BE2C (cell line): ENCODE measurements at regions not wholly inside any gene's neighbourhood (a gene's known extent, or its start where the extent isn't known, plus 50 kb on each side); places are given as distances from the start of the nearest gene placed in this dataset.

Source experiments
- DNase-seq: peaks from one replicate; pipeline ENCODE4 v3.0.0-alpha.2; 2020
- H3K27me3 ChIP-seq: fragments of 250-450 bp; sonication (Bioruptor Pico); 2 replicates; pipeline ENCODE4 v1.5.1; 2020; ENCODE audit warnings: mild to moderate bottlenecking
- H3K36me3 ChIP-seq: fragments of 250-450 bp; sonication (Bioruptor Pico); 2 replicates; pipeline ENCODE4 v1.5.1; 2020; ENCODE audit warnings: mild to moderate bottlenecking
- H3K4me1 ChIP-seq: fragments of 250-450 bp; sonication (Bioruptor Pico); 2 replicates; pipeline ENCODE4 v1.5.1; 2020
- H3K4me3 ChIP-seq: 2 replicates; pipeline ENCODE4 v1.5.1; 2011; ENCODE audit warnings: low read depth, low read length
- H3K9me3 ChIP-seq: fragments of 250-450 bp; sonication (Bioruptor Pico); 2 replicates; pipeline ENCODE4 v1.5.1; 2020
- TF ChIP-seq, protein P1 (sequence below): IDR thresholded peaks from 2 replicates; pipeline ENCODE4 v1.5.1; 2012; ENCODE audit warnings: mild to moderate bottlenecking, low read depth, low read length

- H3K9me3 ChIP-seq, result no peaks in the 10 kb centered on the region
- TF ChIP-seq, protein P1, sequence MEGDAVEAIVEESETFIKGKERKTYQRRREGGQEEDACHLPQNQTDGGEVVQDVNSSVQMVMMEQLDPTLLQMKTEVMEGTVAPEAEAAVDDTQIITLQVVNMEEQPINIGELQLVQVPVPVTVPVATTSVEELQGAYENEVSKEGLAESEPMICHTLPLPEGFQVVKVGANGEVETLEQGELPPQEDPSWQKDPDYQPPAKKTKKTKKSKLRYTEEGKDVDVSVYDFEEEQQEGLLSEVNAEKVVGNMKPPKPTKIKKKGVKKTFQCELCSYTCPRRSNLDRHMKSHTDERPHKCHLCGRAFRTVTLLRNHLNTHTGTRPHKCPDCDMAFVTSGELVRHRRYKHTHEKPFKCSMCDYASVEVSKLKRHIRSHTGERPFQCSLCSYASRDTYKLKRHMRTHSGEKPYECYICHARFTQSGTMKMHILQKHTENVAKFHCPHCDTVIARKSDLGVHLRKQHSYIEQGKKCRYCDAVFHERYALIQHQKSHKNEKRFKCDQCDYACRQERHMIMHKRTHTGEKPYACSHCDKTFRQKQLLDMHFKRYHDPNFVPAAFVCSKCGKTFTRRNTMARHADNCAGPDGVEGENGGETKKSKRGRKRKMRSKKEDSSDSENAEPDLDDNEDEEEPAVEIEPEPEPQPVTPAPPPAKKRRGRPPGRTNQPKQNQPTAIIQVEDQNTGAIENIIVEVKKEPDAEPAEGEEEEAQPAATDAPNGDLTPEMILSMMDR, result no peak
- H3K4me1 ChIP-seq, result no peaks in the 10 kb centered on the region
- no peaks in the 10 kb centered on the region for H3K27me3 ChIP-seq
- H3K4me3 ChIP-seq, result no peak overlapping the region
- no peak for DNase-seq
- H3K36me3 ChIP-seq, result no peaks in the 10 kb centered on the region
Measured at GRCh38 chr11:81267246-81267645, 1466.4 kb downstream of the FAM181B start.

GRCh38 chr11:81259471-81259870 lies 1474.2 kb downstream of the FAM181B start:
- Histone ChIP-seq H3K36me3 (no peaks in the 10 kb centered on the region), H3K9me3 (no peaks in the 10 kb centered on the region), H3K27me3 (no peaks in the 10 kb centered on the region), H3K4me1 (no peaks in the 10 kb centered on the region), H3K4me3 (no peak overlapping the region)
- TF ChIP-seq, protein P1, result no peak
- DNase-seq, result no peak

GRCh38 chr11:81255895-81256294 lies 1477.8 kb downstream of the FAM181B start:
- H3K9me3 ChIP-seq, result no peaks in the 10 kb centered on the region
- TF ChIP-seq, protein P1, result no peak
- no peaks in the 10 kb centered on the region for H3K27me3 ChIP-seq
- DNase-seq, result no peak
- H3K4me1 ChIP-seq, result no peaks in the 10 kb centered on the region
- H3K36me3 ChIP-seq, result no peaks in the 10 kb centered on the region
- H3K4me3 ChIP-seq, result no peak overlapping the region

GRCh38 chr11:81253244-81253643 lies 1480.4 kb downstream of the FAM181B start:
- H3K4me3 ChIP-seq, result no peak overlapping the region
- TF ChIP-seq, protein P1, result no peak
- H3K27me3 ChIP-seq, result no peaks in the 10 kb centered on the region
- no peaks in the 10 kb centered on the region for H3K9me3 ChIP-seq
- H3K36me3 ChIP-seq, result no peaks in the 10 kb centered on the region
- no peak for DNase-seq
- H3K4me1 ChIP-seq, result no peaks in the 10 kb centered on the region

- Histone ChIP-seq H3K36me3 (no peaks in the 10 kb centered on the region), H3K4me1 (no peaks in the 10 kb centered on the region), H3K4me3 (no peak overlapping the region), H3K27me3 (no peaks in the 10 kb centered on the region), H3K9me3 (no peaks in the 10 kb centered on the region)
- TF ChIP-seq, protein P1, result no peak
- DNase-seq, result no peak
Measured at GRCh38 chr11:81246941-81247340, 1486.7 kb downstream of the FAM181B start.

GRCh38 chr11:81245791-81246190 lies 1487.9 kb downstream of the FAM181B start:
- H3K9me3 ChIP-seq, result no peaks in the 10 kb centered on the region
- no peak for DNase-seq
- TF ChIP-seq, protein P1, result no peak
- no peak overlapping the region for H3K4me3 ChIP-seq
- H3K4me1 ChIP-seq, result no peaks in the 10 kb centered on the region
- H3K27me3 ChIP-seq, result no peaks in the 10 kb centered on the region
- no peaks in the 10 kb centered on the region for H3K36me3 ChIP-seq
